Activated CD4-positive, alpha-beta memory T cell treated with anti-CD3 and anti-CD28 coated beads for 36 hours (primary cell): ENCODE measurements at regions not wholly inside any gene's neighbourhood (a gene's known extent, or its start where the extent isn't known, plus 50 kb on each side); places are given as distances from the start of the nearest gene placed in this dataset.
"Not testable (repeated sequence)": the region's sequence is repeated elsewhere in the genome, so short reads cannot be mapped to it uniquely, and the experiment has no call there.

Experiments used
- CTCF ChIA-PET: fragments of 350-600 bp; sonication (Branson Sonifier 250); formaldehyde crosslinking; loops from one replicate; lab custom pipeline; 2021; ENCODE audit warnings: antibody characterized with exemption, inconsistent platforms; lab: Charles Lee
- POLR2A ChIA-PET: fragments of 350-600 bp; sonication (Branson Sonifier 250); formaldehyde crosslinking; loops from one replicate; lab custom pipeline; 2021; ENCODE audit warnings: antibody characterized with exemption; lab: Charles Lee
- DNase-seq: peaks from one replicate; pipeline ENCODE4 v3.0.0-alpha.2; 2020
- H3K27ac Mint-ChIP-seq: one replicate; pipeline ENCODE4 v1.8.0; 2021; ENCODE audit warnings: mixed read lengths
- H3K27me3 Mint-ChIP-seq: one replicate; pipeline ENCODE4 v1.8.0; 2021; ENCODE audit warnings: mixed read lengths
- H3K36me3 Mint-ChIP-seq: one replicate; pipeline ENCODE4 v1.8.0; 2021; ENCODE audit warnings: mixed read lengths
- H3K4me1 Mint-ChIP-seq: one replicate; pipeline ENCODE4 v1.8.0; 2021; ENCODE audit warnings: low read depth, mixed read lengths
- H3K4me3 Mint-ChIP-seq: one replicate; pipeline ENCODE4 v1.8.0; 2021; ENCODE audit warnings: mild to moderate bottlenecking, mixed read lengths
- H3K9me3 Mint-ChIP-seq: one replicate; pipeline ENCODE4 v1.8.0; 2021; ENCODE audit warnings: mixed read lengths
- intact Hi-C: fragments of 100-400 bp; cut with micrococcal nuclease; formaldehyde crosslinking; loops from one replicate; pipeline ENCODE4 v1.15.1; 2023

DNA sequence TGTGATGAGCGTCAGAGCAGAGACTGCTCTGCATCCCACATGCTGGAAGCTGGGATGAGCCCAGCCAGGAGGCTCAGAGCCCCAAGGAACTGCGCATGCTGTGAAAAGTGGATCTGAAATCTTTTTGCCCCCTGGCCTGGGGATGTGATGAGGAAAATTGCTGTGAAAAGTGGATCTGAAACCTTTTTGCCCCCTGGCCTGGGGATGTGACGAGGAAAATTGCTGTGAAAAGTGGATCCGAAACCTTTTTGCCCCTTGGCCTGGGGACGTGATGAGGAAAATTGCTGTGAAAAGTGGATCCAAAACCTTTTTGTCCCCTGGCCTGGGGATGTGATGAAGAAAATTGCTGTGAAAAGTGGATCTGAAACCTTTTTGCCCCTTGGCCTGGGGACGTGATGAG, 187.9 kb downstream of the BANP start:
- POLR2A ChIA-PET, DNase-seq, H3K27ac Mint-ChIP-seq, H3K36me3 Mint-ChIP-seq, H3K4me3 Mint-ChIP-seq, H3K27me3 Mint-ChIP-seq, H3K4me1 Mint-ChIP-seq, CTCF ChIA-PET, intact Hi-C loops: not testable (repeated sequence)
- peaks cover 15% of the 10 kb centered on the region for H3K9me3 Mint-ChIP-seq

- H3K27me3 Mint-ChIP-seq, H3K4me3 Mint-ChIP-seq, POLR2A ChIA-PET, CTCF ChIA-PET, H3K27ac Mint-ChIP-seq, H3K4me1 Mint-ChIP-seq, H3K36me3 Mint-ChIP-seq, intact Hi-C loops, DNase-seq: not testable (repeated sequence)
- H3K9me3 Mint-ChIP-seq = peaks cover 15% of the 10 kb centered on the region
These were observed 189.0 kb downstream of the BANP start for GRCh38 chr16:88140195-88140594.

DNA sequence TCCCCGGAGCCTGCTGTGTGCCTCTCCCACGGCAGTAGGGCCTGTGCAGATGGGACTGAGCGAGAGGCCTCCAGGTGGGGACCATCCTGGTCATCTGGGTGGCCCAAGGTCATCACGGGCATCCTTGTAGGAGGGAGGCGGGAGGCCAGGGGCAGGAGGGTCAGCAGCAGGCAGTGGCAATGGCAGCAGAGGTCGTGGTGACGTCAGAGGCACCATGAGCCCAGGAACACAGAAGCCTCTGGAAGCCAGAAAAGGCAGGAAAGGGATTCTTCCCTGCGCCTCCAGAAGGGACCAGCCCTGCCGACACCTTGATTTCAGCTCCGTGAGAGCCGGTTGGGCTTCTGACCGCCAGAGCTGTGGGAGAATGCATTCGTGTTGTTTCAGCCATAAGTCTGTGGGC, 190.3 kb downstream of the BANP start:
- Mint-ChIP-seq H3K4me1 (no peaks in the 10 kb centered on the region), H3K9me3 (peaks cover 15% of the 10 kb centered on the region), H3K4me3 (no peak overlapping the region), H3K27ac (no peak overlapping the region), H3K27me3 (no peaks in the 10 kb centered on the region), H3K36me3 (no peaks in the 10 kb centered on the region)
- POLR2A ChIA-PET = no interaction called here
- no peak for DNase-seq
- CTCF ChIA-PET = no interaction called here
- intact Hi-C loops = no loop called here

DNA sequence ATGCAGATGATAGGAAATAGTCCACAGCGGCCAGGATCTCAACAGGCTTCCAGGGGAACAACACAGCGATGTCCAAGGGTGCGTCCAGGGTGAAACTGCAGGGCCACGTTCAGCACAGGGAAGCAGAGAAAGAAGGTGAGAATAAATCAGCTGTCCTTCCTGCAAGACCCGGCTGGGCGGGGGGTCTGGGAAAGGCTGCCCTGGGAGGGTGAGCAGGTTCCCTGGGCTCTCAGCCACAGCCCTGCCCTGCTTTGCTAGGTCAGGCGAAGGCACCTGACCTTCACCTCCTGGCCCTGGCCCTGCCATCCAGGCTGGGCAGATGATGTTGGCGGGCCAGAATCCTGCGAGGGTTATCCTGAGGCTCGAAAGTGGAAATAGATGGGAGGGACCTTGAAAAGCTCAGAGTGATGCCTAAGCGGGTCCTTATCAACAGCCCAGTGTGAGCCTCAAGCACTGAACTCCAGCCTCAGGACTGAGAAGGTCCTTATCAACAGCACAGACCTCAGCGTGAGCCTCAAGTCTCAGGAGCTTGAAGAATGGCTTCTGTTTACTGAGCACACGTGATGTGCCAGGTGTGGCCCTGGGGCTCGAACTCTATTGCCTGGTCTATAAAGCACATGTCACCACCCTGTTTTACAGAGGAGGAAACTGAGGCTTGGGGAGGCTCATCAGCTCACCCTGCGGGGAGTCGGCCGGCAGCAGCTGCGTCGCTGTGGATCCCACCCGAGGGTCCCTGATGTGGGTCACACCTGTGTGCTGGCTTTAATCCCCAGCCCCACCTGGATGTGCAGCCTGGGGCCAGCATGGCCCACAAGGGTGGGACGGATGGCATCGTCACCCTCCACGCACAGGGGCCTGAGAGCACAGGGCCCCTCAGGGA, 191.1 kb downstream of the BANP start:
- DNase-seq, H3K27me3 Mint-ChIP-seq, H3K4me3 Mint-ChIP-seq, CTCF ChIA-PET, H3K4me1 Mint-ChIP-seq, H3K36me3 Mint-ChIP-seq, H3K27ac Mint-ChIP-seq, intact Hi-C loops, POLR2A ChIA-PET: not testable (repeated sequence)
- H3K9me3 Mint-ChIP-seq = peaks cover 15% of the 10 kb centered on the region

- CTCF ChIA-PET, H3K36me3 Mint-ChIP-seq, intact Hi-C loops, DNase-seq, H3K27ac Mint-ChIP-seq, H3K9me3 Mint-ChIP-seq, H3K4me1 Mint-ChIP-seq, POLR2A ChIA-PET, H3K4me3 Mint-ChIP-seq, H3K27me3 Mint-ChIP-seq: not testable (repeated sequence)
These were observed 192.1 kb downstream of the BANP start for GRCh38 chr16:88143122-88144027.

GRCh38 chr16:88144028-88144511, 192.8 kb downstream of the BANP start:
- H3K27me3 Mint-ChIP-seq = no peaks in the 10 kb centered on the region

DNA sequence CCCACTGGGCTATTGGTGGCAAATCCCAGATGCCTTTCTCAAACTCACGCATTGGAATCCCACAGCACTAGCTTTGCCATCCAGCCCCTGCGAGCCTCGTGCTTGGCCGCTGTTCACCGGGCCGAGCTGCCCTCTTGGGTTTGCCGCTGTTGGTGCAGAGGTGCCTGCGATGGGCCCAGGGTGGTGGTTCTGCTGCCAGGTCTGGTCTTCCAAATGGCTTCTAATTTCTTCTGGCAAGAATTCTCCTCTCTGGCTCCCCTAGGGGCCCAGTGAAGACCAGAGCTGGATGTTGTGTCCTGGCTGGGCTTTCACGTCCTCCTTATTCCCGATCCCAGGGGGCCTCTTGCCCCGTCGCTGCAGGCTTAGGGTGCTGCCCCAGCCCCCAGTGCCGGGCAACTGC, 194.1 kb downstream of the BANP start:
- H3K4me3 Mint-ChIP-seq, CTCF ChIA-PET, H3K27ac Mint-ChIP-seq, H3K36me3 Mint-ChIP-seq, intact Hi-C loops, POLR2A ChIA-PET, H3K9me3 Mint-ChIP-seq, H3K4me1 Mint-ChIP-seq, H3K27me3 Mint-ChIP-seq, DNase-seq: not testable (repeated sequence)

More at GRCh38 chr16:88144028-88144511, 192.8 kb downstream of the BANP start:
- Mint-ChIP-seq H3K4me1 (no peaks in the 10 kb centered on the region), H3K27ac (no peak overlapping the region), H3K36me3 (no peaks in the 10 kb centered on the region), H3K4me3 (no peak overlapping the region), H3K9me3 (peaks cover 3% of the 10 kb centered on the region)
- POLR2A ChIA-PET = no interaction called here
- DNase-seq = no peak
- intact Hi-C loops = no loop called here
- CTCF ChIA-PET = no interaction called here

DNA sequence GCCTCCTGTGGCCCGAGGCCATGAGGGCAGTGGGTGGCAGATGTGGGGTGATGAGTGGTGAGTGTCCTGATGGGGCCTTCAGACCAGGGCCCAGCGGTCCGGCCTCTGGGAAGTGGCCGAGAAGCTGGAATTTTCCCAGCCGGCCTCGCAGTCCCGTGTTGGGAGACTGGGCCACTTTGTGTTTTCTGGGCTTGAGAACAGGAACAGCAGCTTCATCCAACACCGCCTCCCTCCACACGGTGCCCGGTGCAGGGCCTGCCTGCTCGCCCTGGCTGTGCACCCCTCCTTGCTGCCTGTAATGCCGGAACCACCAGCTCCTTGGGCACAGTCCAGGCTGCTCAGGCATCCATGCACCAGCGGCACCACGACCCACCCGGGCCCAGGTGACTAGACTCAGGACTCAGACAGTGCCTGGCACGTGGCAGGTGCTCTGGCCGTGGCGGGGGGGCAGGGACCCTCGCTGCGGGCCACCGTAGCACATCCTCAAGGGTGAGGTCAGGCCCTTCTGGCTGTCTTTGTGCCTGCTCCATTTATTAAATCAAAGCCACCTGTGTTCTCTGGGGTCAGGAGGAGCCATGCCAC, 194.7 kb downstream of the BANP start:
- DNase-seq, H3K36me3 Mint-ChIP-seq, H3K27ac Mint-ChIP-seq, H3K4me3 Mint-ChIP-seq, intact Hi-C loops, POLR2A ChIA-PET, H3K27me3 Mint-ChIP-seq, H3K4me1 Mint-ChIP-seq, CTCF ChIA-PET, H3K9me3 Mint-ChIP-seq: not testable (repeated sequence)

GRCh38 chr16:88148078-88148477, 196.8 kb downstream of the BANP start:
- intact Hi-C loops, CTCF ChIA-PET, H3K4me3 Mint-ChIP-seq: not testable (repeated sequence)

DNA sequence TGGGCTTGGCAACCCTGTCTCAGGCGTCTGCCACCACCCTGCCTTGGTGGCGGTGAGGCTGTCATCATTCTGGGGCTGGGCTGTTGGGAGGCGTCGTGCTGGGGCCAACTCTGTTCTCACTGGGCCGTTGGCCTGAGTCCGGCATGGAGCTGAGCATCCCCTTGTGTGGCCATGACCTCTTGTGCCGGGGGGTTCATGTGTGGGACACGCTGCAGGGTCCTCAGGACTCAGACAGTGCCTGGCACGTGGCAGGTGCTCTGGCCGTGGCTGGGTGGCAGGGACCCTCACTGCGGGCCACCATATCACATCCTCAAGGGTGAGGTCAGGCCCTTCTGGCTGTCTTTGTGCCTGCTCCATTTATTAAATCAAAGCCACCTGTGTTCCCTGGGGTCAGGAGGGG, 197.4 kb downstream of the BANP start:
- H3K27me3 Mint-ChIP-seq, POLR2A ChIA-PET, CTCF ChIA-PET: not testable (repeated sequence)

More at GRCh38 chr16:88148078-88148477, 196.8 kb downstream of the BANP start:
- DNase-seq, H3K36me3 Mint-ChIP-seq, POLR2A ChIA-PET, H3K9me3 Mint-ChIP-seq, H3K27me3 Mint-ChIP-seq, H3K4me1 Mint-ChIP-seq, H3K27ac Mint-ChIP-seq: not testable (repeated sequence)

DNA sequence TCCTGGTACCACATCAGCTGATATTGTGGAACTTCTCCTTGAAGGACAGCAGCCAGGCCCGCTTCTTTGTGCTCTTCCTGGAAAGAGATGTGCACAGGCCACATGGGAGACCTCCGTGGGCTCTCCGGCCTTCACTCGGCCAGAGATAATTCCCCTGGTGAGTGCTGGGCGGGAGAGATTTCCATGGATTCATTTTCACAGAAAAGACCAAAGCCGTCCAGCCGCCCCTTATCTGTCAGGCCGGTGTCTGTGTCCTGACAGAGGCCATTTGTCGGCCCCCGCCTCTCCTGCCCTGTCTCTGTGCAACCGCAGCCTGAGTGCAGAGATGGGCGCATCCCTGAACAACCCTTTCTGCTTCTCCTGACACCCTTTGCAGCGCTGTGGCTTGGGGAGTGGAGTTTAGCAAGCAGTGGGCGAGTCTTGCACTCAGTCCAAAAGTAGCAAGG, 197.9 kb downstream of the BANP start:
- DNase-seq, H3K36me3 Mint-ChIP-seq, H3K27ac Mint-ChIP-seq, H3K27me3 Mint-ChIP-seq, CTCF ChIA-PET, POLR2A ChIA-PET, H3K4me3 Mint-ChIP-seq, H3K4me1 Mint-ChIP-seq, intact Hi-C loops, H3K9me3 Mint-ChIP-seq: not testable (repeated sequence)

More for the DNA sequence above, 197.4 kb downstream of the BANP start:
- intact Hi-C loops, H3K27ac Mint-ChIP-seq, DNase-seq, H3K36me3 Mint-ChIP-seq, H3K4me3 Mint-ChIP-seq, H3K9me3 Mint-ChIP-seq, H3K4me1 Mint-ChIP-seq: not testable (repeated sequence)

DNA sequence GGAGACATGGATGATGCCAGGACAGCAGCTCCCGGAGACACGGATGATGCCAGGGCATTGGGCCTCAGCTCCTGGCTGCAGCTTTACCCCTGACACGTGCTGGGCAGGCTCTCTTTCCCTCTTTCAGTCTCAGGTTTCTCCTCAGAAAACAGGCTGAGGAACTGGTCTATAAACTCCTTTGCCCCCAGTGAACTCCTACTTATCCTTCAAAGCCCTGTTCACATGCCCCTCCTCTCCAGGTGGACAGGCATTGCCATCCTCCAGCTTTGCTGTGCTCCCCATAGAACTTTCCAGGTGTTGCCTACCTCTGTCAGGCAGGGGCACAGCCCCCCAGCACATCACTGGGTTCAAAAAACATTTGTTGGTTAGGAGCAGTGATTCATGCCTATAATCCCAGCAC, 198.4 kb downstream of the BANP start:
- intact Hi-C loops, H3K4me3 Mint-ChIP-seq, DNase-seq, H3K27me3 Mint-ChIP-seq, H3K36me3 Mint-ChIP-seq, H3K27ac Mint-ChIP-seq, H3K4me1 Mint-ChIP-seq, POLR2A ChIA-PET, H3K9me3 Mint-ChIP-seq, CTCF ChIA-PET: not testable (repeated sequence)
